Smooth muscle cell (in vitro differentiated cells): ENCODE measurements at regions not wholly inside any gene's neighbourhood (a gene's known extent, or its start where the extent isn't known, plus 50 kb on each side); places are given as distances from the start of the nearest gene placed in this dataset.

Experiments
- DNase-seq: peaks from one replicate; lab custom pipeline; 2025; ENCODE audit not compliant: unreplicated experiment; lab: John Stamatoyannopoulos, UW
- H2AFZ ChIP-seq: fragments of 200-600 bp; sonication (generic); 2 replicates; pipeline ENCODE4 v1.6.0; 2016; ENCODE audit warnings: antibody characterized with exemption, low read depth, mild to moderate bottlenecking
- H3F3A ChIP-seq: fragments of 200-600 bp; sonication (generic); 2 replicates; pipeline ENCODE4 v1.6.0; 2017; ENCODE audit warnings: antibody characterized with exemption, low read depth
- H3K27ac ChIP-seq: fragments of 200-600 bp; sonication (generic); 2 replicates; pipeline ENCODE4 v1.5.1; 2016; ENCODE audit warnings: low read depth, mild to moderate bottlenecking
- H3K27me3 ChIP-seq: fragments of 200-600 bp; sonication (generic); 2 replicates; pipeline ENCODE4 v1.6.1; 2016; ENCODE audit warnings: low read depth, mild to moderate bottlenecking
- H3K36me3 ChIP-seq: fragments of 200-600 bp; sonication (generic); 2 replicates; pipeline ENCODE4 v1.5.1; 2016; ENCODE audit warnings: low read depth
- H3K4me1 ChIP-seq: fragments of 200-600 bp; sonication (generic); 2 replicates; pipeline ENCODE4 v1.5.1; 2016; ENCODE audit warnings: low read depth
- H3K4me2 ChIP-seq: fragments of 200-600 bp; sonication (generic); 2 replicates; pipeline ENCODE4 v1.6.0; 2016; ENCODE audit warnings: mild to moderate bottlenecking
- H3K4me3 ChIP-seq: fragments of 200-600 bp; sonication (generic); 2 replicates; pipeline ENCODE4 v1.5.1; 2016; ENCODE audit warnings: mild to moderate bottlenecking
- H3K79me2 ChIP-seq: fragments of 200-600 bp; sonication (generic); 2 replicates; pipeline ENCODE4 v1.6.0; 2016; ENCODE audit warnings: low read depth, mild to moderate bottlenecking
- H3K9ac ChIP-seq: fragments of 200-600 bp; sonication (generic); 2 replicates; pipeline ENCODE4 v1.6.0; 2016; ENCODE audit warnings: low read depth
- H3K9me3 ChIP-seq: fragments of 200-600 bp; sonication (generic); replicated peaks from 2 replicates; pipeline ENCODE4 v1.5.1; 2016; ENCODE audit warnings: low read depth
- H4K20me1 ChIP-seq: fragments of 200-600 bp; sonication (generic); 2 replicates; pipeline ENCODE4 v1.6.0; 2016; ENCODE audit warnings: low read depth
- CTCF ChIP-seq: fragments of 200-600 bp; sonication (generic); IDR thresholded peaks from 2 replicates; pipeline ENCODE4 v1.5.1; 2017; ENCODE audit warnings: borderline replicate concordance, mild to moderate bottlenecking, antibody characterized with exemption; ENCODE audit not compliant: insufficient read depth, poor library complexity, severe bottlenecking
- WGBS: methylation state at CpG from one replicate; pipeline ENCODE4 v1.1.7; 2016; ENCODE audit warnings: low lambda C conversion rate; 5-methylcytosine and 5-hydroxymethylcytosine counted together

GRCh38 chr3:76768912-76769311 lies 271.0 kb upstream of the ROBO2 start:
- Histone ChIP-seq H3K27me3 (no peaks in the 10 kb centered on the region), H2AFZ (no peak overlapping the region), H3K36me3 (no peaks in the 10 kb centered on the region), H3K9ac (no peak overlapping the region), H4K20me1 (no peaks in the 10 kb centered on the region), H3K9me3 (no peaks in the 10 kb centered on the region), H3K4me3 (no peak overlapping the region), H3K4me2 (no peak overlapping the region), H3K79me2 (no peaks in the 10 kb centered on the region), H3K4me1 (no peaks in the 10 kb centered on the region), H3K27ac (no peak overlapping the region), H3F3A (no peaks in the 10 kb centered on the region)
- TF ChIP-seq CTCF: no peak
- WGBS: 88% methylated on average over 4 of the region's 4 CpGs
- DNase-seq: no peak

- H3F3A ChIP-seq: no peaks in the 10 kb centered on the region
- no peak overlapping the region for H3K4me3 ChIP-seq
- no peak overlapping the region for H3K9ac ChIP-seq
- TF ChIP-seq CTCF: no peak
- DNase-seq: no peak
- H3K4me2 ChIP-seq: no peak overlapping the region
- H3K79me2 ChIP-seq: no peaks in the 10 kb centered on the region
- no peaks in the 10 kb centered on the region for H3K9me3 ChIP-seq
- 91% methylated on average over 3 of the region's 3 CpGs for WGBS
- no peak overlapping the region for H3K27ac ChIP-seq
- H3K27me3 ChIP-seq: no peaks in the 10 kb centered on the region
- no peak overlapping the region for H2AFZ ChIP-seq
- H3K36me3 ChIP-seq: peaks cover 3% of the 10 kb centered on the region
- H3K4me1 ChIP-seq: no peaks in the 10 kb centered on the region
- no peaks in the 10 kb centered on the region for H4K20me1 ChIP-seq
These were observed 263.0 kb upstream of the ROBO2 start for GRCh38 chr3:76776927-76777326.

GRCh38 chr3:76788206-76788605 lies 251.7 kb upstream of the ROBO2 start:
- Histone ChIP-seq H3K36me3 (no peaks in the 10 kb centered on the region), H3K4me2 (no peak overlapping the region), H3K79me2 (no peaks in the 10 kb centered on the region), H2AFZ (no peak overlapping the region), H4K20me1 (no peaks in the 10 kb centered on the region), H3F3A (no peaks in the 10 kb centered on the region), H3K27me3 (no peaks in the 10 kb centered on the region), H3K9me3 (no peaks in the 10 kb centered on the region), H3K27ac (no peak overlapping the region), H3K9ac (no peak overlapping the region), H3K4me3 (no peak overlapping the region), H3K4me1 (no peaks in the 10 kb centered on the region)
- no peak for DNase-seq
- TF ChIP-seq CTCF: no peak

- no peaks in the 10 kb centered on the region for H3K4me1 ChIP-seq
- no peak for TF ChIP-seq CTCF
- peak overlapping the region; percentile 26 for H2AFZ ChIP-seq
- H3K9me3 ChIP-seq: no peaks in the 10 kb centered on the region
- H3K79me2 ChIP-seq: no peaks in the 10 kb centered on the region
- 35% methylated on average over 4 of the region's 4 CpGs for WGBS
- H3K4me2 ChIP-seq: no peak overlapping the region
- H3K9ac ChIP-seq: no peak overlapping the region
- H3K27ac ChIP-seq: no peak overlapping the region
- DNase-seq: no peak
- no peak overlapping the region for H3K4me3 ChIP-seq
- H4K20me1 ChIP-seq: no peaks in the 10 kb centered on the region
- H3F3A ChIP-seq: no peaks in the 10 kb centered on the region
- H3K36me3 ChIP-seq: no peaks in the 10 kb centered on the region
- no peaks in the 10 kb centered on the region for H3K27me3 ChIP-seq
These were observed 250.7 kb upstream of the ROBO2 start for GRCh38 chr3:76789237-76789636.
